ENCODE measurements at regions not wholly inside any gene's neighbourhood (a gene's known extent, or its start where the extent isn't known, plus 50 kb on each side); places are given as distances from the start of the nearest gene placed in this dataset.
"Not testable (repeated sequence)": the region's sequence is repeated elsewhere in the genome, so short reads cannot be mapped to it uniquely, and the experiment has no call there.

GRCh38 chr1:68868606-68869005 lies 371.7 kb upstream of the DEPDC1 start:
- intact Hi-C loops (cut with DNase I; ENCODE audit: low total_unique reads): no loop called here
- Histone ChIP-seq H3K27ac (no peak overlapping the region), H3K4me1 (no peaks in the 10 kb centered on the region), H3K9me3 (no peaks in the 10 kb centered on the region), H3K27me3 (no peaks in the 10 kb centered on the region), H3K36me3 (ENCODE audit: low read depth, missing control alignments) (no peaks in the 10 kb centered on the region), H3K4me3 (no peak overlapping the region)
- WGBS, 2 donors: 85 to 88% methylated on average over 2 of the region's 2 CpGs
- no peak for DNase-seq
- no peak for TF ChIP-seq CTCF (IDR thresholded peaks at IDR 0.05)
- no peak for TF ChIP-seq POLR2A (IDR thresholded peaks at IDR 0.05)

GRCh38 chr1:68873144-68873543 lies 376.3 kb upstream of the DEPDC1 start:
- no peak for TF ChIP-seq CTCF (IDR thresholded peaks at IDR 0.05)
- TF ChIP-seq POLR2A (IDR thresholded peaks at IDR 0.05): no peak
- H3K4me3 ChIP-seq: no peak overlapping the region
- no peak overlapping the region for H3K27ac ChIP-seq
- intact Hi-C loops (cut with DNase I; ENCODE audit: low total_unique reads): no loop called here
- 83 to 89% methylated on average over 2 of the region's 2 CpGs for WGBS, 2 donors
- H3K9me3 ChIP-seq: no peaks in the 10 kb centered on the region
- no peaks in the 10 kb centered on the region for H3K36me3 ChIP-seq (ENCODE audit: low read depth, missing control alignments)
- no peaks in the 10 kb centered on the region for H3K27me3 ChIP-seq
- DNase-seq: no peak
- H3K4me1 ChIP-seq: no peaks in the 10 kb centered on the region

GRCh38 chr1:68881330-68882194 lies 384.7 kb upstream of the DEPDC1 start:
- H3K4me3 ChIP-seq; H3K27ac ChIP-seq; H3K9me3 ChIP-seq; H3K4me1 ChIP-seq; intact Hi-C loops (cut with DNase I; ENCODE audit: low total_unique reads); H3K36me3 ChIP-seq (ENCODE audit: low read depth, missing control alignments); H3K27me3 ChIP-seq; DNase-seq: not testable (repeated sequence)
- WGBS, 2 donors: 82 to 85% methylated on average over 26 of the region's 29 CpGs

- DNase-seq: no peak
- 75 to 83% methylated on average over 5 of the region's 5 CpGs for WGBS, 2 donors
Observed at GRCh38 chr1:68889471-68889870, 392.6 kb upstream of the DEPDC1 start.

GRCh38 chr1:68890736-68891135 lies 393.9 kb upstream of the DEPDC1 start:
- intact Hi-C loops (cut with DNase I; ENCODE audit: low total_unique reads): no loop called here
- Histone ChIP-seq H3K4me1 (no peaks in the 10 kb centered on the region), H3K9me3 (no peaks in the 10 kb centered on the region), H3K36me3 (ENCODE audit: low read depth, missing control alignments) (no peaks in the 10 kb centered on the region), H3K4me3 (no peak overlapping the region), H3K27me3 (no peaks in the 10 kb centered on the region), H3K27ac (no peak overlapping the region)
- no peak for DNase-seq
- 93% methylated on average over 3 of the region's 3 CpGs for WGBS, 2 donors
- no peak for TF ChIP-seq POLR2A (IDR thresholded peaks at IDR 0.05)
- TF ChIP-seq CTCF (IDR thresholded peaks at IDR 0.05): no peak

More at GRCh38 chr1:68889471-68889870, 392.6 kb upstream of the DEPDC1 start:
- intact Hi-C loops (cut with DNase I; ENCODE audit: low total_unique reads): no loop called here
- H3K36me3 ChIP-seq (ENCODE audit: low read depth, missing control alignments): no peaks in the 10 kb centered on the region
- H3K4me3 ChIP-seq: no peak overlapping the region
- H3K27me3 ChIP-seq: no peaks in the 10 kb centered on the region
- H3K9me3 ChIP-seq: no peaks in the 10 kb centered on the region
- H3K27ac ChIP-seq: no peak overlapping the region
- TF ChIP-seq POLR2A (IDR thresholded peaks at IDR 0.05) (no peak), CTCF (IDR thresholded peaks at IDR 0.05) (no peak)
- H3K4me1 ChIP-seq: no peaks in the 10 kb centered on the region
